Lower leg skin (tissue), 4 donors: ENCODE measurements at regions not wholly inside any gene's neighbourhood (a gene's known extent, or its start where the extent isn't known, plus 50 kb on each side); places are given as distances from the start of the nearest gene placed in this dataset.

ENCODE experiments used
- DNase-seq, 2 donors: peaks; one replicate each; pipeline ENCODE4 v3.0.0-alpha.2; 2019; ENCODE audit warnings: low spot score in 2 of 2
- H3K4me3 ChIP-seq: fragments of 200-600 bp; sonication (generic); 2 replicates; pipeline ENCODE4 v1.5.1; 2017; ENCODE audit warnings: mild to moderate bottlenecking, low read depth; ENCODE audit not compliant: poor library complexity, severe bottlenecking
- CTCF ChIP-seq, 3 donors: fragments of 450-650 bp; IDR thresholded peaks; one replicate each; pipeline ENCODE4 v1.5.1; 2016; ENCODE audit warnings: antibody characterized with exemption in 3 of 3, mild to moderate bottlenecking in 3 of 3, moderate library complexity in 2 of 3
- POLR2A ChIP-seq, 2 donors: fragments of 450-650 bp; IDR thresholded peaks; one replicate each; pipeline ENCODE4 v1.6.1; 2016 to 2017; ENCODE audit warnings: antibody characterized with exemption in 2 of 2, mild to moderate bottlenecking in 1 of 2, moderate library complexity in 1 of 2
- WGBS, 2 donors: methylation state at CpG; one replicate each; pipeline ENCODE4 v1.1.5; 2018; 5-methylcytosine and 5-hydroxymethylcytosine counted together
- intact Hi-C: fragments of 100-400 bp; cut with DNase I; formaldehyde crosslinking; loops from one replicate; pipeline ENCODE4 v1.15.0; 2023; ENCODE audit warnings: low total_unique reads

DNA sequence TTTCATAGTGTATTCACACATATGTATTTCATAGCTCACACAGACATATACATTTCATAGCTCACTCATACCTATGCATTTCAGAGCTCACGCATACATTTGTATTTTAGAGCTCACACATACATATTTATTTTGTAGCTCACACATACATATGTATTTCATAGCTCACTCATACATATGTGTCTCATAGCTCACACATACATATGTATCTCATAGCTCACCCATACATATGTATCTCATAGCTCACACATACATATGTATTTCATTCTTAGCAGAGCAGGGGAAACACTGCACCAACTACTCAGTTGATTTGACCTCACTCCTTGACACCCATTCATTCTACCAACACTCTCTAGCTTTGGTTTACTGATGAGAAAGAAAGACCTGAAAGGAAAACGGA is 713.6 kb downstream of the QKI start:
- no peak for DNase-seq
- 95 to 96% methylated on average over 2 of the region's 2 CpGs for WGBS, 2 donors
- H3K4me3 ChIP-seq: no peak overlapping the region
- intact Hi-C loops: no loop called here
- TF ChIP-seq CTCF (IDR thresholded peaks at IDR 0.05) (no peak), POLR2A (IDR thresholded peaks at IDR 0.05) (no peak)

DNA sequence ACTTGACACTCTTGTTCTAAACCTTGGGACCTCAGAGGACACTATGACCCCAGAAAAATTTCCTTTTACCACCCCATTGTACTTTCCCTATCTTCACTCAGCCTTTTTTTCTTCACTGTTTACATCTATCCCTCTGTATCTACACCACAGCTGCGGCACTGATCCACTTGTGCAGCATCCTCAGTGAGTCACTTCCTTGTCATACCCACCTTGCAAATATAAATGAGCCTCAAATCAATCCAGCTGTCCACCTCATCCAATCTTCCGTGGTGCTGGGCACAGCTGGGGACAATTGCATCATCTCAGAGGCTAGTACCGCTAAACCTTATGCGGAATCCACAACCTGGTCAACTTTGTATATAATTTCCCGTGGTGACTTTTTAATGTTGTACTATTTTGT is 710.5 kb downstream of the QKI start:
- TF ChIP-seq POLR2A (IDR thresholded peaks at IDR 0.05): no peak
- TF ChIP-seq CTCF (IDR thresholded peaks at IDR 0.05): no peak
- DNase-seq: no peak

DNA sequence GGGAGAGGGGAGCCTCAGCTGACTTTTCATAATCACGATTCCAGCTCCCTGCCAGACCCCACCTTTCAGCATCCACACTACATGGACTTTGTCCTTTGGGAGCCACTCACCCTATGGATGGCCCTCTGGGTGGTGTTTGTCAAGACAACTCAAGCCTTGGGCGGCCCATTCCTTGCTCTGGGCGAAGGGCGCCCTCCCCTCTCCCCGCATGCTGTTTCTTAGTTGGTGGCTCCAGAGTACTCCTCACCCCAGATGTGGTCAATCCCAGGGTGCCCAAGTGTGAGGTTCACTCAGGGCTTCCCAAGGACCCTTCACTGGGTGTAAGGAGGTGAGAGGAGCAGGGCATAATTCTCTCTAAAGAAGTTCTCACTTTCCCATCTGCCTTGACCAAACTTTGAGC is 710.0 kb downstream of the QKI start:
- intact Hi-C loops: no loop called here
- DNase-seq: no peak
- 91 to 96% methylated on average over 5 of the region's 5 CpGs for WGBS, 2 donors
- TF ChIP-seq CTCF (IDR thresholded peaks at IDR 0.05) (no peak), POLR2A (IDR thresholded peaks at IDR 0.05) (no peak)
- H3K4me3 ChIP-seq: no peak overlapping the region

More for the DNA sequence above, 710.5 kb downstream of the QKI start:
- WGBS, 2 donors: 73 to 77% methylated on average over 5 of the region's 5 CpGs
- intact Hi-C loops: no loop called here
- H3K4me3 ChIP-seq: no peak overlapping the region

GRCh38 chr6:164122109-164122508 is 707.6 kb downstream of the QKI start:
- intact Hi-C loops: no loop called here
- 91% methylated on average over 10 to 11 of the region's 11 CpGs for WGBS, 2 donors
- H3K4me3 ChIP-seq: no peak overlapping the region
- no peak for DNase-seq
- no peak for TF ChIP-seq POLR2A (IDR thresholded peaks at IDR 0.05)
- TF ChIP-seq CTCF (IDR thresholded peaks at IDR 0.05): no peak

GRCh38 chr6:164121527-164121926 is 707.0 kb downstream of the QKI start:
- 93 to 95% methylated on average over 6 of the region's 6 CpGs for WGBS, 2 donors
- DNase-seq: no peak
- intact Hi-C loops: no loop called here
- no peak overlapping the region for H3K4me3 ChIP-seq
- TF ChIP-seq CTCF (IDR thresholded peaks at IDR 0.05) (no peak), POLR2A (IDR thresholded peaks at IDR 0.05) (no peak)

- TF ChIP-seq POLR2A (IDR thresholded peaks at IDR 0.05): no peak
- TF ChIP-seq CTCF (IDR thresholded peaks at IDR 0.05): no peak
- H3K4me3 ChIP-seq: no peak overlapping the region
- intact Hi-C loops: no loop called here
- DNase-seq: no peak
- WGBS, 2 donors: 82 to 85% methylated on average over 5 of the region's 5 CpGs
Observed at GRCh38 chr6:164114651-164115050, 700.1 kb downstream of the QKI start.
